GM12892 (cell line): ENCODE measurements at regions not wholly inside any gene's neighbourhood (a gene's known extent, or its start where the extent isn't known, plus 50 kb on each side); places are given as distances from the start of the nearest gene placed in this dataset.

Experiments used
- POLR2A ChIP-seq: IDR thresholded peaks from 2 replicates; pipeline ENCODE4 v1.6.1; 2011; ENCODE audit warnings: low read depth, low read length, control low read depth
- POLR2AphosphoS5 ChIP-seq: IDR thresholded peaks from 2 replicates; pipeline ENCODE4 v1.6.1; 2011; ENCODE audit warnings: low read depth, low read length, control low read depth
- TAF1 ChIP-seq: IDR thresholded peaks from 2 replicates; pipeline ENCODE4 v1.6.1; 2011; ENCODE audit warnings: low read depth, mild to moderate bottlenecking, control low read depth, low read length, borderline replicate concordance

DNA sequence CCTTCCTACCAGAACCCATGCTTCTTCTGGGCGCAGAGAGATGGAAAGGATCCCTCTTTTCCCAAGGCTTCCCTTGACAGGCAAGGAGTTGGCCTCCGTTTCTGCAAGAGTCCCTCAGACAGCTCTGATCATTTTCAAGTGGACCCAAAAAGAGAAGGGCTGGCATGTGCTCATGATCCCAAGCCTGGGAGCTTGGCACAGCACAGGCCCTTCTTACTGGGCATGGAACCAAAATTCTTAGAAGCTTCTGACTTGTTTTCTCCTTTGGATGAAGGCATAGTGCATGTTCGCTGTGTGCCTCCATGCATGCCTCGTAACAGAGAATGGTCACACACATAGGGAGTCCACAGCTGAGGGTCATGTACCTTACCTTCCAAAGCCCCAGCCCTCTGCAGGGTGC lies 449.6 kb downstream of the MIAT start:
- TF ChIP-seq TAF1 (no peak), POLR2AphosphoS5 (no peak), POLR2A (no peak)
